Right lobe of liver (tissue), 4 donors: ENCODE measurements at regions not wholly inside any gene's neighbourhood (a gene's known extent, or its start where the extent isn't known, plus 50 kb on each side); places are given as distances from the start of the nearest gene placed in this dataset.

Experiments
- POLR2A ChIP-seq: fragments of 450-650 bp; IDR thresholded peaks from one replicate; pipeline ENCODE4 v1.6.1; 2017; ENCODE audit warnings: antibody characterized with exemption, mild to moderate bottlenecking
- TF ChIP-seq, protein P1 (sequence below), 4 donors: fragments of 200-600 bp in 3 of 4; fragments of 450-650 bp in 1 of 4; IDR thresholded peaks; one replicate each; pipeline versions ENCODE4 v1.5.1 to v1.8.0; 2016 to 2022; ENCODE audit warnings: antibody characterized with exemption in 4 of 4, mild to moderate bottlenecking in 2 of 4
- donor health status: DM: no; HTN: no; CAD: no.
- donor health status: DM: no; HTN: no; CAD: no.
- donor health status: DM: no; HTN: yes; CAD: no.

- TF ChIP-seq, protein P1, sequence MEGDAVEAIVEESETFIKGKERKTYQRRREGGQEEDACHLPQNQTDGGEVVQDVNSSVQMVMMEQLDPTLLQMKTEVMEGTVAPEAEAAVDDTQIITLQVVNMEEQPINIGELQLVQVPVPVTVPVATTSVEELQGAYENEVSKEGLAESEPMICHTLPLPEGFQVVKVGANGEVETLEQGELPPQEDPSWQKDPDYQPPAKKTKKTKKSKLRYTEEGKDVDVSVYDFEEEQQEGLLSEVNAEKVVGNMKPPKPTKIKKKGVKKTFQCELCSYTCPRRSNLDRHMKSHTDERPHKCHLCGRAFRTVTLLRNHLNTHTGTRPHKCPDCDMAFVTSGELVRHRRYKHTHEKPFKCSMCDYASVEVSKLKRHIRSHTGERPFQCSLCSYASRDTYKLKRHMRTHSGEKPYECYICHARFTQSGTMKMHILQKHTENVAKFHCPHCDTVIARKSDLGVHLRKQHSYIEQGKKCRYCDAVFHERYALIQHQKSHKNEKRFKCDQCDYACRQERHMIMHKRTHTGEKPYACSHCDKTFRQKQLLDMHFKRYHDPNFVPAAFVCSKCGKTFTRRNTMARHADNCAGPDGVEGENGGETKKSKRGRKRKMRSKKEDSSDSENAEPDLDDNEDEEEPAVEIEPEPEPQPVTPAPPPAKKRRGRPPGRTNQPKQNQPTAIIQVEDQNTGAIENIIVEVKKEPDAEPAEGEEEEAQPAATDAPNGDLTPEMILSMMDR (IDR thresholded peaks at IDR 0.05) = no peak
- no peak for TF ChIP-seq POLR2A
Observed at GRCh38 chr5:29853711-29854220, 1339.7 kb upstream of the CDH6 start.
